DOHH2 (cell line): ENCODE measurements at regions not wholly inside any gene's neighbourhood (a gene's known extent, or its start where the extent isn't known, plus 50 kb on each side); places are given as distances from the start of the nearest gene placed in this dataset.

ENCODE experiments used
- CTCF ChIP-seq: fragments of 200-600 bp; sonication (generic); IDR thresholded peaks from one replicate; pipeline ENCODE4 v1.5.1; 2014; ENCODE audit warnings: antibody characterized with exemption, mild to moderate bottlenecking, low read depth, low read length; ENCODE audit not compliant: poor library complexity, severe bottlenecking
- EZH2phosphoT487 ChIP-seq: fragments of 200-600 bp; sonication (generic); IDR thresholded peaks from 2 replicates; pipeline ENCODE4 v1.6.1; 2017; ENCODE audit warnings: borderline replicate concordance, mild to moderate bottlenecking, antibody characterized with exemption, low read length, moderate library complexity, mixed read lengths

- TF ChIP-seq CTCF (no peak), EZH2phosphoT487 (no peak)
Measured at GRCh38 chr13:83215627-83216026, 666.6 kb downstream of the SLITRK1 start.
